OCI-LY1 (cell line): ENCODE measurements at regions not wholly inside any gene's neighbourhood (a gene's known extent, or its start where the extent isn't known, plus 50 kb on each side); places are given as distances from the start of the nearest gene placed in this dataset.

Experiments
- H2AFZ ChIP-seq: fragments of 200-600 bp; sonication (generic), shearing (Covaris generic); 2 replicates; pipeline ENCODE4 v1.6.0; 2014; ENCODE audit warnings: antibody characterized with exemption, mild to moderate bottlenecking, low read length
- H3F3A ChIP-seq: fragments of 200-600 bp; sonication (generic), shearing (Covaris generic); 2 replicates; pipeline ENCODE4 v1.6.0; 2014; ENCODE audit warnings: mild to moderate bottlenecking, antibody characterized with exemption, low read length, moderate library complexity; ENCODE audit not compliant: insufficient read depth
- H3K27ac ChIP-seq: fragments of 200-600 bp; sonication (generic); 2 replicates; pipeline ENCODE4 v1.5.1; 2014; ENCODE audit warnings: low read length, mixed run types, mild to moderate bottlenecking, low read depth; ENCODE audit not compliant: poor library complexity, severe bottlenecking
- H3K27me3 ChIP-seq: fragments of 200-600 bp; sonication (generic); 2 replicates; pipeline ENCODE4 v1.6.0; 2014; ENCODE audit warnings: antibody characterized with exemption, mild to moderate bottlenecking, low read length, moderate library complexity; ENCODE audit not compliant: insufficient read depth
- H3K36me3 ChIP-seq: fragments of 200-600 bp; sonication (generic); 2 replicates; pipeline ENCODE4 v1.6.1; 2014; ENCODE audit warnings: mild to moderate bottlenecking, antibody characterized with exemption, low read length, moderate library complexity, mixed read lengths; ENCODE audit not compliant: insufficient read depth
- H3K4me1 ChIP-seq: fragments of 200-600 bp; sonication (generic); 2 replicates; pipeline ENCODE4 v1.5.1; 2014; ENCODE audit warnings: mild to moderate bottlenecking, low read length, moderate library complexity; ENCODE audit not compliant: insufficient read depth, severe bottlenecking
- H3K4me2 ChIP-seq: fragments of 200-600 bp; sonication (generic), shearing (Covaris generic); 2 replicates; pipeline ENCODE4 v1.6.1; 2014; ENCODE audit warnings: low read length
- H3K4me3 ChIP-seq: fragments of 200-600 bp; sonication (generic); 2 replicates; pipeline ENCODE4 v1.5.1; 2014; ENCODE audit warnings: low read length, low read depth, mild to moderate bottlenecking, mixed read lengths; ENCODE audit not compliant: poor library complexity, severe bottlenecking
- H3K79me2 ChIP-seq: fragments of 200-600 bp; shearing (Covaris generic); 2 replicates; pipeline ENCODE4 v1.6.1; 2016; ENCODE audit warnings: mixed run types, low read length, mixed read lengths; ENCODE audit not compliant: insufficient read depth
- H3K9ac ChIP-seq: fragments of 200-600 bp; sonication (generic), shearing (Covaris generic); 2 replicates; pipeline ENCODE4 v1.6.1; 2014; ENCODE audit warnings: mild to moderate bottlenecking, low read length, mixed read lengths
- H3K9me2 ChIP-seq: fragments of 200-600 bp; sonication (generic), shearing (Covaris generic); 2 replicates; pipeline ENCODE4 v1.6.1; 2014; ENCODE audit warnings: low read depth, mild to moderate bottlenecking, low read length, mixed read lengths
- H3K9me3 ChIP-seq: fragments of 200-600 bp; shearing (Covaris generic); 2 replicates; pipeline ENCODE4 v1.6.1; 2014; ENCODE audit warnings: low read length, mixed read lengths
- H4K20me1 ChIP-seq: fragments of 200-600 bp; sonication (generic), shearing (Covaris generic); 2 replicates; pipeline ENCODE4 v1.6.0; 2016; ENCODE audit warnings: mild to moderate bottlenecking, low read length; ENCODE audit not compliant: insufficient read depth
- EZH2 ChIP-seq: fragments of 200-600 bp; sonication (generic), shearing (Covaris generic); IDR thresholded peaks from 2 replicates; pipeline ENCODE4 v1.8.0; 2017; ENCODE audit warnings: borderline replicate concordance, mixed run types, mild to moderate bottlenecking, antibody characterized with exemption, low read length, moderate library complexity, mixed read lengths
- TF ChIP-seq, protein P1 (sequence below): fragments of 200-600 bp; sonication (generic), shearing (Covaris generic); IDR thresholded peaks from 2 replicates; pipeline ENCODE4 v1.5.1; 2017; ENCODE audit warnings: mild to moderate bottlenecking, antibody characterized with exemption, low read length, moderate library complexity, mixed read lengths

DNA sequence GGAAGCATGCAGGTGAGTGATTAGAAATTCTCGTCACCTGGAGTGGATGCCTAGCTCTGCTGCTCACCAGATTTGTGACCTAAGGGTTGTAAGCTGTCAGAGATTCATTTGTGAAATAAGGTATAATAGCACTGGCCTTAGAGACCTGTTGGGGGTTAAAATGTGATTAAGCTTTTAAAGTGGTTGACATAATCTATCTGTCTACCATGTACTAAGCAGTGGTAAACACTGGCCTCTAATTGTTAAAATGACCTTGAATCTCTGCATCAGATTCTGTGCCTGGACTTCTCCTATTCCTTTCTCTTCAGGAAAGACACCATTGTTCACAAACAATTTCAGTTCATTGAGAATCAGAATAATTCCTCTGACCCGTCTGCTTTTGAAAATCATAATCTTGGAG lies 536.2 kb downstream of the CBLN4 start:
- H3K4me1 ChIP-seq, result no peaks in the 10 kb centered on the region
- H3K4me3 ChIP-seq, result no peak overlapping the region
- no peaks in the 10 kb centered on the region for H4K20me1 ChIP-seq
- no peaks in the 10 kb centered on the region for H3F3A ChIP-seq
- no peaks in the 10 kb centered on the region for H3K79me2 ChIP-seq
- H3K27me3 ChIP-seq, result no peaks in the 10 kb centered on the region
- H3K9me3 ChIP-seq, result no peaks in the 10 kb centered on the region
- H3K36me3 ChIP-seq, result no peaks in the 10 kb centered on the region
- no peak overlapping the region for H3K9ac ChIP-seq
- no peak overlapping the region for H3K4me2 ChIP-seq
- H2AFZ ChIP-seq, result no peak overlapping the region
- no peaks in the 10 kb centered on the region for H3K9me2 ChIP-seq
- H3K27ac ChIP-seq, result no peak overlapping the region
- TF ChIP-seq, protein P1, sequence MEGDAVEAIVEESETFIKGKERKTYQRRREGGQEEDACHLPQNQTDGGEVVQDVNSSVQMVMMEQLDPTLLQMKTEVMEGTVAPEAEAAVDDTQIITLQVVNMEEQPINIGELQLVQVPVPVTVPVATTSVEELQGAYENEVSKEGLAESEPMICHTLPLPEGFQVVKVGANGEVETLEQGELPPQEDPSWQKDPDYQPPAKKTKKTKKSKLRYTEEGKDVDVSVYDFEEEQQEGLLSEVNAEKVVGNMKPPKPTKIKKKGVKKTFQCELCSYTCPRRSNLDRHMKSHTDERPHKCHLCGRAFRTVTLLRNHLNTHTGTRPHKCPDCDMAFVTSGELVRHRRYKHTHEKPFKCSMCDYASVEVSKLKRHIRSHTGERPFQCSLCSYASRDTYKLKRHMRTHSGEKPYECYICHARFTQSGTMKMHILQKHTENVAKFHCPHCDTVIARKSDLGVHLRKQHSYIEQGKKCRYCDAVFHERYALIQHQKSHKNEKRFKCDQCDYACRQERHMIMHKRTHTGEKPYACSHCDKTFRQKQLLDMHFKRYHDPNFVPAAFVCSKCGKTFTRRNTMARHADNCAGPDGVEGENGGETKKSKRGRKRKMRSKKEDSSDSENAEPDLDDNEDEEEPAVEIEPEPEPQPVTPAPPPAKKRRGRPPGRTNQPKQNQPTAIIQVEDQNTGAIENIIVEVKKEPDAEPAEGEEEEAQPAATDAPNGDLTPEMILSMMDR, result no peak
- no peak for TF ChIP-seq EZH2

DNA sequence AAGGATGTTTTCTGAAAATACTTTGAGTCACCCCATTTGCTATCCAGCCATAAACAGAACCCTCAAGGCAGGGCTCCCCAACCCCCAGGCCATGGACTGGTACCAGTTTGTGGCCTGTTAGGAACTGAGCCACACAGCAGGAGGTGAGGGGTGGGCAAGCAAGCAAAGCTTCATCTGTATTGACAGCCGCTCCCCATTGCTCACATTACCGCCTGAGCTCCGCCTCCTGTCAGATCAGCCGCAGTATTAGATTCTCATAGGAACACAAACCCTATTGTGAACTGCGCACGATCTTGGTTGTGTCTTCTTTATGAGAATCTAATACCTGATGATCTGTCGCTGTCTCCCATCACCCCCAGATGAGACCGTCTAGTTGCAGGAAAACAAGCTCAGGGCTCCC lies 543.8 kb downstream of the CBLN4 start:
- Histone ChIP-seq H3K4me2 (no peak overlapping the region), H2AFZ (no peak overlapping the region), H3F3A (no peaks in the 10 kb centered on the region), H3K4me3 (no peak overlapping the region), H3K27me3 (no peaks in the 10 kb centered on the region), H3K9ac (no peak overlapping the region), H3K36me3 (no peaks in the 10 kb centered on the region), H4K20me1 (no peaks in the 10 kb centered on the region), H3K79me2 (no peaks in the 10 kb centered on the region), H3K27ac (no peak overlapping the region), H3K4me1 (no peaks in the 10 kb centered on the region), H3K9me2 (no peaks in the 10 kb centered on the region), H3K9me3 (no peaks in the 10 kb centered on the region)
- TF ChIP-seq EZH2, result no peak
- TF ChIP-seq, protein P1, result no peak

- no peak overlapping the region for H2AFZ ChIP-seq
These were observed 548.9 kb downstream of the CBLN4 start for GRCh38 chr20:55456316-55456940.

More at GRCh38 chr20:55456316-55456940, 548.9 kb downstream of the CBLN4 start:
- Histone ChIP-seq H3K79me2 (no peaks in the 10 kb centered on the region), H3K4me1 (no peaks in the 10 kb centered on the region), H3K27me3 (no peaks in the 10 kb centered on the region), H3K27ac (no peak overlapping the region), H3K9me2 (no peaks in the 10 kb centered on the region), H3K4me2 (no peak overlapping the region), H3K36me3 (no peaks in the 10 kb centered on the region), H3K4me3 (no peak overlapping the region), H3F3A (no peaks in the 10 kb centered on the region), H3K9me3 (no peaks in the 10 kb centered on the region), H4K20me1 (no peaks in the 10 kb centered on the region), H3K9ac (no peak overlapping the region)
- no peak for TF ChIP-seq EZH2
- TF ChIP-seq, protein P1, result no peak
